Nephron progenitor cell (in vitro differentiated cells): ENCODE measurements at regions not wholly inside any gene's neighbourhood (a gene's known extent, or its start where the extent isn't known, plus 50 kb on each side); places are given as distances from the start of the nearest gene placed in this dataset.

Source experiments
- DNase-seq: peaks from one replicate; pipeline ENCODE4 v3.0.0; 2021
- H3K27ac Mint-ChIP-seq: 2 replicates; pipeline ENCODE4 v1.8.0; 2021; ENCODE audit warnings: mild to moderate bottlenecking, moderate library complexity, mixed read lengths
- H3K27me3 Mint-ChIP-seq: 2 replicates; pipeline ENCODE4 v1.8.0; 2021; ENCODE audit warnings: mild to moderate bottlenecking, low read depth, mixed read lengths; ENCODE audit not compliant: poor library complexity
- H3K36me3 Mint-ChIP-seq: 2 replicates; pipeline ENCODE4 v1.8.0; 2021; ENCODE audit warnings: low read depth, mixed read lengths
- H3K4me1 Mint-ChIP-seq: 2 replicates; pipeline ENCODE4 v1.8.0; 2021; ENCODE audit warnings: mixed read lengths
- H3K4me3 Mint-ChIP-seq: 2 replicates; pipeline ENCODE4 v1.8.0; 2021; ENCODE audit warnings: mild to moderate bottlenecking, moderate library complexity, mixed read lengths
- H3K9me3 Mint-ChIP-seq: 2 replicates; pipeline ENCODE4 v1.8.0; 2021; ENCODE audit warnings: mild to moderate bottlenecking, moderate library complexity, mixed read lengths
- TF ChIP-seq, protein P1 (sequence below): fragments of 200-600 bp; sonication (generic); IDR thresholded peaks from 2 replicates; pipeline ENCODE4 v1.5.0; 2021; ENCODE audit warnings: antibody characterized with exemption

DNA sequence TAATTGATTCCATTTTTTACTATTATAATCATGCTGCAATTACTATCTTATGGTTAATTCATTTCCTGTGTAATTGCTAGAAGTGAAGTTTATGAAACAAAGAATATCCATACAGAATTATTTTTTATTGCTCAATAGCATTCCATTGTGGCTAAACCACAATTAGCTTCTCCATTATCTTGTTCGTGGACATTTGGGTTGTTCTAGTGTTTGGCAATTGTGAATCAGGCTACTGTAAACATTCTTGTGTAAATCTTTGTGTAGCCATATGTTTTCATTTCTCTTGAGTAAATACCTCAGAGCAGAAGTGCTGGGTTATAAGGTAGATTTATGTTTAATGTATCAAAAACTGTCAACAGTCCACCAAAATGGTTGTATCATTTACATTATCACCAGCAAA is 341.1 kb downstream of the MAT2B start:
- Mint-ChIP-seq H3K36me3 (no peaks in the 10 kb centered on the region), H3K4me1 (no peaks in the 10 kb centered on the region), H3K27me3 (peaks cover 3% of the 10 kb centered on the region), H3K27ac (no peak overlapping the region), H3K9me3 (no peaks in the 10 kb centered on the region), H3K4me3 (no peak overlapping the region)
- no peak for DNase-seq
- TF ChIP-seq, protein P1, sequence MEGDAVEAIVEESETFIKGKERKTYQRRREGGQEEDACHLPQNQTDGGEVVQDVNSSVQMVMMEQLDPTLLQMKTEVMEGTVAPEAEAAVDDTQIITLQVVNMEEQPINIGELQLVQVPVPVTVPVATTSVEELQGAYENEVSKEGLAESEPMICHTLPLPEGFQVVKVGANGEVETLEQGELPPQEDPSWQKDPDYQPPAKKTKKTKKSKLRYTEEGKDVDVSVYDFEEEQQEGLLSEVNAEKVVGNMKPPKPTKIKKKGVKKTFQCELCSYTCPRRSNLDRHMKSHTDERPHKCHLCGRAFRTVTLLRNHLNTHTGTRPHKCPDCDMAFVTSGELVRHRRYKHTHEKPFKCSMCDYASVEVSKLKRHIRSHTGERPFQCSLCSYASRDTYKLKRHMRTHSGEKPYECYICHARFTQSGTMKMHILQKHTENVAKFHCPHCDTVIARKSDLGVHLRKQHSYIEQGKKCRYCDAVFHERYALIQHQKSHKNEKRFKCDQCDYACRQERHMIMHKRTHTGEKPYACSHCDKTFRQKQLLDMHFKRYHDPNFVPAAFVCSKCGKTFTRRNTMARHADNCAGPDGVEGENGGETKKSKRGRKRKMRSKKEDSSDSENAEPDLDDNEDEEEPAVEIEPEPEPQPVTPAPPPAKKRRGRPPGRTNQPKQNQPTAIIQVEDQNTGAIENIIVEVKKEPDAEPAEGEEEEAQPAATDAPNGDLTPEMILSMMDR, result no peak

DNA sequence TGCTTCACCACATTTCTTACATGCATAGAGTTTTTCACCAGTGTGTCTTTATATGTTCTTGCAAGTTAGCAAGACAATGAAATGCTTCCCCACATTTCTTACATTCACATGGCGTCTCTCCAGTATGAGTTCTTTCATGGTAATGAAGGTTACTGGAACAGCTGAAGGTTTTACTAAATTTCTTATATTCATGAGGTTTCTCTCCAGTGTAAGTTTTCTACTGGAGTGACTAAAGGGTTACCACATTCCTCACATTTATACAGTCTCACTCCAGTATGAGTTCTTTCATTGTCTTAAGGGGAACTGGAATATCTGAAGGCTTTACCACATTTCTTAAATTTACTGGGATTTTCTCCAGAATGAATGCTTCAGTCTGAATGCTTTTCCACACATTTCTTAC is 350.3 kb downstream of the MAT2B start:
- Mint-ChIP-seq H3K4me1 (no peaks in the 10 kb centered on the region), H3K9me3 (peaks cover 33% of the 10 kb centered on the region), H3K4me3 (no peak overlapping the region), H3K36me3 (no peaks in the 10 kb centered on the region), H3K27me3 (peaks cover 2% of the 10 kb centered on the region), H3K27ac (no peak overlapping the region)
- no peak for DNase-seq
- TF ChIP-seq, protein P1, result no peak

DNA sequence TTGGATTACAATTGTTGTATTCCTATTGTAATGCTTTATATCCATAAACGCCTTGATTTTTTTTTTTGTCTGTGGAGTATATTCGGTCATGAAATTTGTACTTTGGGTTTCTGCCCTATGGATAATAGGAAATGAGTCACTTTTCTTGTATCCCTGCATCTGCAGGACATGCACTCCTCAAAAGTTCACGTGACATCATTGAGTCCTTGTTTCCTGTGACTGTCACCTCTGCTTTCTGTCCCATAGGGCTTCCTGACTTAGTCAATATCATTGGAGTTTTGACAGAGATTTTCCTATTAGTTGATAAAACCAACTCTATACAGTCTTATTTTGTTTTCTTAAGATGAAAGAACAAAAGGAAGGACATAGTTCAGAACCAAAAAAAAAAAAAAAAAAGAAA is 356.3 kb downstream of the MAT2B start:
- TF ChIP-seq, protein P1, result no peak
- Mint-ChIP-seq H3K27me3 (peaks cover 6% of the 10 kb centered on the region), H3K4me1 (no peaks in the 10 kb centered on the region), H3K27ac (no peak overlapping the region), H3K9me3 (no peaks in the 10 kb centered on the region), H3K36me3 (no peaks in the 10 kb centered on the region), H3K4me3 (no peak overlapping the region)
- no peak for DNase-seq

DNA sequence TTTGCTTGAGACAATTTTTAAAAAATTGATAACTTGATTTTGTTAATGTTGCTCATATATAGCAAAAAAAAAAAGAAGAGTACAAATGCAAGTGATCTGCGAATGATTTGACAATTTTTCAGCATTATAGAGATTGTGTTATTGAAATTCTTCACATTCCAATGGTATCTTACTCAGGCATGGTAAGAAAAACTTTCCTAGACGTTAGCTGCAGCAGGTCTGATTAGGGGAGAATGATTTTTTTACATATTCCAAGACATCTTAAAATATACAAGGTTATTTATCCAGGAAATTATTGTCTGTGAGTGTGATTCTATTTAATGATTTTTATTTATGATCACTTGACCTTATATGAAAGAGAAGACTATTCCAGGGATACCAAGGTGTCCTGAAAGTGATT is 361.9 kb downstream of the MAT2B start:
- no peaks in the 10 kb centered on the region for H3K9me3 Mint-ChIP-seq
- no peak overlapping the region for H3K27ac Mint-ChIP-seq
- no peaks in the 10 kb centered on the region for H3K4me1 Mint-ChIP-seq
- H3K27me3 Mint-ChIP-seq, result peaks cover 9% of the 10 kb centered on the region
- TF ChIP-seq, protein P1, result no peak
- no peaks in the 10 kb centered on the region for H3K36me3 Mint-ChIP-seq
- H3K4me3 Mint-ChIP-seq, result no peak overlapping the region
- no peak for DNase-seq

DNA sequence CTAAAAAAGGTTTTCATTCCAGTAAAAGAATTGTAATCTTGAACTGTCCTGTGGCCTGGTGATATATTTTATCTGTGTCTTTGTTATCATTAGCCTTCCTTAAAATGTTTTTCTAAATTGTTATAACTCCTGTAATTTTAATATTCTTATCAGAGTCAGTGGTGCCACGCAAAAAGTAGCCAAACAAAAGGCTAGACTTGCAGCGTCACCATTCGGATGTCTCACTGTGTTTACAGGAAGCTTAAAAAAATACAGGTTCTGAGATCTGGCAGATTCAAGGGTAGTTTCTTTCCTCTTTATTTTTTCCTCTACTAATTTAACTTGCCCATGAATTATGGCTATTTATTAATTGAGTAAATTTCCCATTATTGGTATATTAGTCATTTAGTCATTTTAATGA is 362.3 kb downstream of the MAT2B start:
- Mint-ChIP-seq H3K27ac (no peak overlapping the region), H3K4me3 (no peak overlapping the region), H3K4me1 (no peaks in the 10 kb centered on the region), H3K27me3 (peaks cover 9% of the 10 kb centered on the region), H3K9me3 (no peaks in the 10 kb centered on the region), H3K36me3 (no peaks in the 10 kb centered on the region)
- TF ChIP-seq, protein P1, result no peak
- DNase-seq, result no peak

DNA sequence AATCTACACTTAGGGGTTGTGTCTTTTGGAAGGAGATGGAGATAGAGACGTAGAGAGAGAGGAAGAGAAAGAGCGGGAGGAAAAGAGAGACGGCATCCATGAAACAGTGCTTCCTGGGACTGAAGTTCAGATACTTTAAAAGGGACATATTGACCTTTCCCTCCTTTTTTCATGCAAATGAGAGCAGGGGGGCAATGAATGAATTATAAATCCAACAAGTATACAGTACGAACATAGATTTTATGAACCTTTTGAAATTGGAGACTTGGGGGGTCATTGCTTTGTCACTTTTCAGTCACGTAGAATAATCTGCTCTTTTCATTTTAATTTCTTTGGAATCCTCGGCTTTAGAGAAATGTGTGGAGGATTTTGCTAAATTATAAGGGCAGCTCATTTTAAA is 364.2 kb downstream of the MAT2B start:
- H3K36me3 Mint-ChIP-seq, result no peaks in the 10 kb centered on the region
- no peaks in the 10 kb centered on the region for H3K4me1 Mint-ChIP-seq
- no peak overlapping the region for H3K27ac Mint-ChIP-seq
- H3K27me3 Mint-ChIP-seq, result peaks cover 9% of the 10 kb centered on the region
- H3K4me3 Mint-ChIP-seq, result no peak overlapping the region
- DNase-seq, result no peak
- H3K9me3 Mint-ChIP-seq, result no peaks in the 10 kb centered on the region
- TF ChIP-seq, protein P1, result no peak
